ENCODE measurements at regions not wholly inside any gene's neighbourhood (a gene's known extent, or its start where the extent isn't known, plus 50 kb on each side); places are given as distances from the start of the nearest gene placed in this dataset.

DNA sequence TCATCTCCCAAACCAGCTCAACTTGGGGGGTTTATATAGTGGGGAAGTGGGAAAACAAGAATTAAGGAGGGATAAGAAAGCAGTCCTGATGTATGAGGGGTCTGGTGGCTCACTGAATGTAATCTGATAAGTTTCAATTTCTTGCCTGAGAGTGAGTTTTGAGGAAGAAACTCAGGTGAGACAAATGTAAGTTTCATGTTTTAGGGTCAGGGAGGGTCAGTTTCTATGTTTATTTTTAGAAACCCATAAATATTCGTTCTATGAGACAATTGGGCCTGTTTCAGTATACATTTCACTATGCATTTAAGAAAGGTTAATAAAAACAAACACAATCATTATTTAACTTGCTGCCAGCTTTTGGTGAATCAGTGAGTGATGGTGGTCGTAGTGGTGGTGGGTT is 128.0 kb upstream of the MBL2 start:
- H3K27ac Mint-ChIP-seq (ENCODE audit: unreplicated experiment), result no peak overlapping the region
- H3K9me3 Mint-ChIP-seq (ENCODE audit: unreplicated experiment), result no peaks in the 10 kb centered on the region
- DNase-seq (ENCODE audit: low spot score), result no peak
- no peaks in the 10 kb centered on the region for H3K4me1 Mint-ChIP-seq (ENCODE audit: unreplicated experiment)
- TF ChIP-seq, protein P1, sequence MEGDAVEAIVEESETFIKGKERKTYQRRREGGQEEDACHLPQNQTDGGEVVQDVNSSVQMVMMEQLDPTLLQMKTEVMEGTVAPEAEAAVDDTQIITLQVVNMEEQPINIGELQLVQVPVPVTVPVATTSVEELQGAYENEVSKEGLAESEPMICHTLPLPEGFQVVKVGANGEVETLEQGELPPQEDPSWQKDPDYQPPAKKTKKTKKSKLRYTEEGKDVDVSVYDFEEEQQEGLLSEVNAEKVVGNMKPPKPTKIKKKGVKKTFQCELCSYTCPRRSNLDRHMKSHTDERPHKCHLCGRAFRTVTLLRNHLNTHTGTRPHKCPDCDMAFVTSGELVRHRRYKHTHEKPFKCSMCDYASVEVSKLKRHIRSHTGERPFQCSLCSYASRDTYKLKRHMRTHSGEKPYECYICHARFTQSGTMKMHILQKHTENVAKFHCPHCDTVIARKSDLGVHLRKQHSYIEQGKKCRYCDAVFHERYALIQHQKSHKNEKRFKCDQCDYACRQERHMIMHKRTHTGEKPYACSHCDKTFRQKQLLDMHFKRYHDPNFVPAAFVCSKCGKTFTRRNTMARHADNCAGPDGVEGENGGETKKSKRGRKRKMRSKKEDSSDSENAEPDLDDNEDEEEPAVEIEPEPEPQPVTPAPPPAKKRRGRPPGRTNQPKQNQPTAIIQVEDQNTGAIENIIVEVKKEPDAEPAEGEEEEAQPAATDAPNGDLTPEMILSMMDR (IDR thresholded peaks at IDR 0.05; ENCODE audit: unreplicated experiment), result no peak
- H3K27me3 Mint-ChIP-seq (ENCODE audit: unreplicated experiment), result no peaks in the 10 kb centered on the region
- H3K36me3 Mint-ChIP-seq (ENCODE audit: low read depth, unreplicated experiment), result no peaks in the 10 kb centered on the region
- H3K4me3 Mint-ChIP-seq (ENCODE audit: unreplicated experiment), result no peak overlapping the region

DNA sequence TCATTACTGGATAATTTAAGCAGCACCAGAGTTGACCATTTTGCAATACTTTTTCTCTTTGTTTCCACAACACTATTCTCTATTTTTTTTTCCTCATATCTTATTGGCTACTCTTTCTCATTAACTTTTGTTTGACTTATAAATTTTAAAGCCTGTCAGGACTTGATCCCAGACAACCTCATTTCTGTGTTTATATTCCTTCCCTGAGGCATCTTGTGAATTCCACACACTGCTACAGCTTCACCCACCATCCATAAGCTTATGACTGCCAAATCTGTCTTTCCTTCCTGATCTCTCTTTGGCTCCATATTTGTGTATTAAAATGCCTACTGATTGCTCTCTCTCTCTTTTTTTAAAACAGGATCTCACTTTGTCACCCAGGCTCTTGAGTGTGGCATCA is 124.6 kb upstream of the MBL2 start:
- DNase-seq (ENCODE audit: low spot score), result no peak
- Mint-ChIP-seq H3K4me1 (ENCODE audit: unreplicated experiment) (peaks cover 8% of the 10 kb centered on the region), H3K27me3 (ENCODE audit: unreplicated experiment) (no peaks in the 10 kb centered on the region), H3K4me3 (ENCODE audit: unreplicated experiment) (no peak overlapping the region), H3K36me3 (ENCODE audit: low read depth, unreplicated experiment) (no peaks in the 10 kb centered on the region), H3K9me3 (ENCODE audit: unreplicated experiment) (no peaks in the 10 kb centered on the region), H3K27ac (ENCODE audit: unreplicated experiment) (no peak overlapping the region)
- TF ChIP-seq, protein P1 (IDR thresholded peaks at IDR 0.05; ENCODE audit: unreplicated experiment), result no peak

DNA sequence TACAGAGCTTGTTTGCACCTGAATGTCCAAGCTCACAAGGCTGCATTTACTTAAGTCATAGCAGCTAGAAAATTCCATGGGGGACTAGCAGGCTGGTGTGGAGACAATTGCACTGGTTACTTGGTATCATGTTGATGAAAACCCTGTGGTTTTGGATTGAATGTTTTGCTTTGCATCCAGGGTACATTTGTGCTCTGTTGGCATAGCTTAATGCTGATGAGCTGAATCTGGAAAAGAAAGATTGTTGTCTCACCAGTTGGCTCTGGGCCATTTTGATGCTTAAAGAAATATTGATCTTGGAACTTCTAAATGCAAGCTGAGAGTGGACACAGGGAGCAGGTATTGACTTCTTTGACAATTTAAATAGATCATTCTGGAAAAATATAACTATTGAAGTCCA is 122.5 kb upstream of the MBL2 start:
- H3K4me1 Mint-ChIP-seq (ENCODE audit: unreplicated experiment), result peaks cover 8% of the 10 kb centered on the region
- no peak for DNase-seq (ENCODE audit: low spot score)
- H3K4me3 Mint-ChIP-seq (ENCODE audit: unreplicated experiment), result no peak overlapping the region
- H3K27ac Mint-ChIP-seq (ENCODE audit: unreplicated experiment), result no peak overlapping the region
- TF ChIP-seq, protein P1 (IDR thresholded peaks at IDR 0.05; ENCODE audit: unreplicated experiment), result no peak
- no peaks in the 10 kb centered on the region for H3K36me3 Mint-ChIP-seq (ENCODE audit: low read depth, unreplicated experiment)
- H3K27me3 Mint-ChIP-seq (ENCODE audit: unreplicated experiment), result no peaks in the 10 kb centered on the region
- no peaks in the 10 kb centered on the region for H3K9me3 Mint-ChIP-seq (ENCODE audit: unreplicated experiment)

DNA sequence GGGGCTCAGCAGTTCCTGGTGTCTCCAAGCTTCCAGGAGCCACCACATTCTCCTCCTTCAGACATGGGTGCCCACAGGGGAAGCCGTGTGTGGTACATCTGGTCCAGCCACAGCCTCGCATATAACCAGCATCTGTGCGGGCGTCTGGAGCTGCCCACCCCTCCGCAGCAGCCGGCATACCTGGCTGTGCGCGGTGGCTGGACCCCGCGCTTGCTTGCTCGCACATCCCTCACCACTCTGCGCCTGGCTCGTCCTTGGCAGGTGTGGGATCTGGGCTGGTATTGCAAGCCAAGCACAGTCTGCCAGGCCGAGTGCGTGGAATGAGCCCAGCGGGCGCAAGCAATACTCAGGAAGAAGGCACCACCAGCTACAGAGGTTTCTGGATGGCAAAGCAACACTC is 117.7 kb upstream of the MBL2 start:
- H3K4me3 Mint-ChIP-seq (ENCODE audit: unreplicated experiment), result no peak overlapping the region
- H3K27ac Mint-ChIP-seq (ENCODE audit: unreplicated experiment), result no peak overlapping the region
- DNase-seq (ENCODE audit: low spot score), result no peak
- H3K36me3 Mint-ChIP-seq (ENCODE audit: low read depth, unreplicated experiment), result no peaks in the 10 kb centered on the region
- no peaks in the 10 kb centered on the region for H3K9me3 Mint-ChIP-seq (ENCODE audit: unreplicated experiment)
- peaks cover 8% of the 10 kb centered on the region for H3K4me1 Mint-ChIP-seq (ENCODE audit: unreplicated experiment)
- TF ChIP-seq, protein P1 (IDR thresholded peaks at IDR 0.05; ENCODE audit: unreplicated experiment), result no peak
- H3K27me3 Mint-ChIP-seq (ENCODE audit: unreplicated experiment), result no peaks in the 10 kb centered on the region

DNA sequence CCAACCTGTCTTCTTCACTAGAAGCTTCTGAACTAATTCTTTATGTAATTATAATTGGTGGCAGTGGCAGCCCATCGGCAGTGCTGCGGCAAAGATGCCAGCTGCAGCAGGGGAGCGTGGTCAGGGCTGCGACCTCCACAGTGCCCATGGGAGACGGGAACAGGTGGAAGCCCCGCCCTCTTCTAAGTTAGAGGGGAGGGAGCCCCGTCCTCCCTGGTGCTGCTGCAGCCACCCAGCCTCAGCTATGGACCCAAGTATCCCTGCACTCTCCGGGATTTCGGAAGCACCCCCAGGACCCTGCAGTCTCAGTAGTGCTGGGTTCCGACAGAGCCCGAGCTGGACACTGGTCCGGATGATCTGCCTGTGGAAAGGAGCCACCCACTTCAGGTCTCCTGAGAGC is 117.0 kb upstream of the MBL2 start:
- no peaks in the 10 kb centered on the region for H3K36me3 Mint-ChIP-seq (ENCODE audit: low read depth, unreplicated experiment)
- no peak for DNase-seq (ENCODE audit: low spot score)
- H3K27ac Mint-ChIP-seq (ENCODE audit: unreplicated experiment), result no peak overlapping the region
- H3K4me3 Mint-ChIP-seq (ENCODE audit: unreplicated experiment), result no peak overlapping the region
- TF ChIP-seq, protein P1 (IDR thresholded peaks at IDR 0.05; ENCODE audit: unreplicated experiment), result no peak
- no peaks in the 10 kb centered on the region for H3K9me3 Mint-ChIP-seq (ENCODE audit: unreplicated experiment)
- peaks cover 8% of the 10 kb centered on the region for H3K4me1 Mint-ChIP-seq (ENCODE audit: unreplicated experiment)
- no peaks in the 10 kb centered on the region for H3K27me3 Mint-ChIP-seq (ENCODE audit: unreplicated experiment)
